WI38 (cell line): ENCODE measurements at regions not wholly inside any gene's neighbourhood (a gene's known extent, or its start where the extent isn't known, plus 50 kb on each side); places are given as distances from the start of the nearest gene placed in this dataset.

Experiments
- H3K4me3 ChIP-seq: 2 replicates; pipeline ENCODE4 v1.5.1; 2011; ENCODE audit warnings: low read depth, mild to moderate bottlenecking, control low read depth, low read length
- TF ChIP-seq, protein P1 (sequence below): IDR thresholded peaks from 2 replicates; pipeline ENCODE4 v1.5.1; 2012; ENCODE audit warnings: low read depth, mild to moderate bottlenecking, control low read depth, low read length

- TF ChIP-seq, protein P1, sequence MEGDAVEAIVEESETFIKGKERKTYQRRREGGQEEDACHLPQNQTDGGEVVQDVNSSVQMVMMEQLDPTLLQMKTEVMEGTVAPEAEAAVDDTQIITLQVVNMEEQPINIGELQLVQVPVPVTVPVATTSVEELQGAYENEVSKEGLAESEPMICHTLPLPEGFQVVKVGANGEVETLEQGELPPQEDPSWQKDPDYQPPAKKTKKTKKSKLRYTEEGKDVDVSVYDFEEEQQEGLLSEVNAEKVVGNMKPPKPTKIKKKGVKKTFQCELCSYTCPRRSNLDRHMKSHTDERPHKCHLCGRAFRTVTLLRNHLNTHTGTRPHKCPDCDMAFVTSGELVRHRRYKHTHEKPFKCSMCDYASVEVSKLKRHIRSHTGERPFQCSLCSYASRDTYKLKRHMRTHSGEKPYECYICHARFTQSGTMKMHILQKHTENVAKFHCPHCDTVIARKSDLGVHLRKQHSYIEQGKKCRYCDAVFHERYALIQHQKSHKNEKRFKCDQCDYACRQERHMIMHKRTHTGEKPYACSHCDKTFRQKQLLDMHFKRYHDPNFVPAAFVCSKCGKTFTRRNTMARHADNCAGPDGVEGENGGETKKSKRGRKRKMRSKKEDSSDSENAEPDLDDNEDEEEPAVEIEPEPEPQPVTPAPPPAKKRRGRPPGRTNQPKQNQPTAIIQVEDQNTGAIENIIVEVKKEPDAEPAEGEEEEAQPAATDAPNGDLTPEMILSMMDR, result no peak
- H3K4me3 ChIP-seq, result no peak overlapping the region
These were observed 107.2 kb upstream of the RGMA start for GRCh38 chr15:93196135-93196670.

DNA sequence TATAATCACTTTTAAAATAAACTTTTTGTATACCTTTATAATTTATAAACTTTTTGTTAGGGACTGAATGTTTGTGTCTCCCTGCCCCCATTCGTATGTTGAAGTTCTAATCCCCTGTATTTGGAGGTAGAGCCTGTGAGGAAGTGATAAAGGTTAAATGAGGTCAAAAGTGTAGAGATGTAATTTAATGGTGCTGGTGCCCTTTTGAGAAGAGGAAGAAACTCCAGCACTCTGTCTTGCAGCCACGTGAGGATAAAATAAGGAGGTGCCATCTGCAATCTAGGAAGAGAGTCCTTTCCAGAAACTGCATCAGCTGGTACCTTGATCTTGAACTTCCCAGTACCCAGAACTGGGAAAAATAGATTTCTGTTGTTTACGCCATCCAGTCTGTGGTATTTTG is 106.1 kb upstream of the RGMA start:
- no peak overlapping the region for H3K4me3 ChIP-seq
- TF ChIP-seq, protein P1, result no peak

DNA sequence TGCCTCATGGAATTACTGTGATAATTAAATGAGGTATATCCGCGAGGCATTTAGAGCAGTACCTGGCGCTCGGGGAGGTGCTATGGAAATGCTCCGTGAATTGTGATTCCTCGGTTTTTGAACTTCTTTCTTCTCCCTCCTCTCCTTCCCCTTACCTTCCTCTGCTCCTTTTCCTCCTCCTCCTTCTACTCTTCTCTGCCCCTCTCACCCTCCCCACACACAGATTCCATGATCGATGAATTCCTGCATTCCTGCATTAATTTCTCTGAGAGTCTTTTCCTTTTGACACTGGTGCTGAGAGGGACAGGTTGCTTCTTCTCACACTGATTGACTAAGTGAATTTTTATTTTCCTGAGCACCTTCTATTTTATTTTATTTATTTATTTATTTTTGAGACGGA is 101.2 kb upstream of the RGMA start:
- H3K4me3 ChIP-seq, result no peak overlapping the region
- TF ChIP-seq, protein P1, result no peak

DNA sequence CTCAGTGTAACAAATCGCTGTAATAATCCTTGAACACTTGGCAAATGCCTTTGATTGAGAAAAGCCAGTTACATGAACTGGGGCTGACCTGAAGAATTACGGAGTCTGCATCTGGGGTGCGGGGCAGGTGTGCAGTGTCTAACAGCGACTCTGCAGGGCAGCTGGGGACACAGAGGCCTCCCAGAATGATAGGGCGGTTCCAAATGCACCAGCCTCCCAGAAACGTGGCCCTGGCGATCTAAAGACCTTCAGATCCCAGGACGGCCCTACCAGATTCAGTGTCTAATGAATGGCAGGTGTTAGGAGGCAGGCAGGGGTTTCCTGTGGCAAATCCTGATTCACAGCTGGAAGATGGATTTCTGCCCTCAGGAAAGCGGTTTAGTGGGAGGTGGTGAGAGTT is 100.5 kb upstream of the RGMA start:
- TF ChIP-seq, protein P1, result no peak
- H3K4me3 ChIP-seq, result no peak overlapping the region

DNA sequence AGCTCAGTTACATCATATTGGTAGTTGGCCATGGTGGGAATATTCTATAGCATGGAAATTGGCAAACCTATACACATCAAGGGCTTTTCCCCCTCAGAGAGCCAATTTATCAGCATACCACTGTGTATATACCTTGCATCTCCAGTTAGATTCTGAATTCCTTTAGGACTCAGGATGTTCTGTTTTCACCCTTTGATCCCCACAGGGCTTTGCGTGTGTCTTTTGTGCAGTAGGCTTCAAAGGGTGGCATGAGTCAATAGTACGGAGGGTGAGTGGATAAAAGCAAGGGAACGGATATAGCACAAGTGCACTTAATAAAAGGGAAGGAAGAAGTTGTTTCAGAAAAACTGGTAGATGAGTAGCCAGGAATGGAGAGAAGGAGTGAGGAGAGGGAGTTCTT is 99.2 kb upstream of the RGMA start:
- TF ChIP-seq, protein P1, result no peak
- H3K4me3 ChIP-seq, result no peak overlapping the region

GRCh38 chr15:93185796-93186195 is 96.8 kb upstream of the RGMA start:
- no peak overlapping the region for H3K4me3 ChIP-seq
- TF ChIP-seq, protein P1, result no peak

GRCh38 chr15:93182703-93183205 is 93.7 kb upstream of the RGMA start:
- TF ChIP-seq, protein P1, result no peak

More at GRCh38 chr15:93182703-93183205, 93.7 kb upstream of the RGMA start:
- H3K4me3 ChIP-seq, result no peak overlapping the region
